ENCODE measurements at regions not wholly inside any gene's neighbourhood (a gene's known extent, or its start where the extent isn't known, plus 50 kb on each side); places are given as distances from the start of the nearest gene placed in this dataset.

DNA sequence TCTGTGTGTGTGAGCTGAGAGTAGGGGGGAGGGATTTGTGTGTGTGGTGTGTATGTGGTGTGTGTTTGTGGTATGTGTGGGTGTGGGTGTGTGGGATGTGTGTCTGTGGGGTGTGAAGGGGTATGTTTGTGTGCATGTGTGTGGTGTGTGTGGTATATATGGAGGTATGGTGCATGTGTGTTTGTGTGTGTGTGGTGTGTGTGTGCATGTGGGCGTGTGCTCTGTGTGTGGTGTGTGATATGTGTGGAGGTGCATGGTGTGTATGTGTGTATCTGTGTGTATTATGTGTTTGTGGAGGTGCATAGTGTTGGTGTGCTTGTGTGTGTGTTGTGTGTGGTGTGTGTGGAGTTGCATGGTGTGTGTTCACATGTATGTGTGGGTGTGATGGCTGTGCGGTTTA, 106.0 kb downstream of the CMPK2 start:
- no peak for DNase-seq

DNA sequence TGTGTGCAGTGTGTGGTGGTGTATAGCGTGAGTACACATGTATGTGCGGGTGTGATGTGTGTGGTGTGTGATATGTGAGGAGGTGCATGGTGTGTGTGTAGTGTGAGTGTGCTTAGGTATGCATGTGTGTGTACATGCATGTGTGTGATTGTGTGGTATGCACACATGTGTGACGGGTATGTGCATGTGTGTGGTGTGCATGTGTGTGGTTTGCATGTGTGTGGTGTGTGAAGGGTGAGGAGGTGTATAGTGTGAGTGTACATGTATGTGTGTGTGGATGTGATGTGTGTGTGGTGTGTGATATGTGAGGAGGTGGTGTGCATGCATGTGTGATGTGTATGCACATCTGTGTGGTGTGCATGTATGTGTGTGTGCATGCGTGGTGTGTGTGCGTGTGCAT, 105.6 kb downstream of the CMPK2 start:
- DNase-seq, result no peak

DNA sequence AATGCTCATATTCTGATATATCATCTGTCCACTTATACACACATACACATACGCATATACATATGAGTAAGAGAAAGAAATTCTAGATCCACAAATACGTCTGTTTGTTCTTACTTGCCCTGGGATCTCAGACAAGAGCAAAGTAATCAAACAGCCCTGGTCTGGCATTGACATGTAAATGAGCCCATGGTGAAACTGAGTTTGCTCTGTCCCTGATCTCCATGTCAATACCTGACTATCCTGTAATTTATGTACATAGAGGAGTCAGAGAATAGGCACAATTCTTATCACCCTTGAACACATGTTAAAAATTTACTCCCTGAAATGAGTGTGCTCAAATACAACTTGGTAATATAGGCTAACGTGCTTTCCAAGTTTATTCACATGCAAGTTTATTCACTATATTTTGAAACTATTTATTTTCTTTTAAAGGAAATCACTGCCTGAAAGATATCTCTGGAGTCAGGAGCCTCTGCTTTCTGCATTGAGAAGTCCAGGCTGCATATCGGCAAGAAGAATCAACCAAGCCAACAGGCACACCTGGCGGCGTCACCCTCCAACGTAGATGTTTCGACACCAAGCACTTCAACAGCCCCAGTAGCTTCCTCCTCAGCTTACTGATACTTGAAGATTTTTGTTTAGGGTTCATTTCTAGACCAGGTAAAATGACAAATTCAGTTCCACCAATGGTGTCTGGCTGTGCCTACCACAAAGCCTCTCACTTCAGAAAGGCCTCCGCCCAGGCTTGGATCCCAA, 100.6 kb downstream of the CMPK2 start:
- DNase-seq, result no peak

DNA sequence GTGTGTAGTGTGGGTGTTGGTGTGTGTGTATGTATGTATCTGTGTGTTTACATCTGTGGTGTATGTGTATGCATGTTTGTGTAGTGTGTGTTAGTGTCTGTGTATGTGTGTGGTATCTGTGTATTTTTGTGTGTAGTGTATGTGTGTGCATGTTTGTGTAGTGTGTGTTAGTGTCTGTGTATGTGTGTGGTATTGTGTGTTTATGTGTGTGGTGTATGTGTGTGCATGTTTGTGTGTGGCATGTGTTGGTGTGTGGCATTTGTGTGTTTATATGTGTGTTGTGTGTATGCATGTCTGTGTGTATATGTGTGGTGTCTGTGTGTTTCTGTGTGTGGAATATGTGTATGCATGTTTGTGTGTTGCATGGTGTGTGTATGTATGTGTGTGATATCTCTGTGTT, 96.4 kb downstream of the CMPK2 start:
- no peak for DNase-seq

DNA sequence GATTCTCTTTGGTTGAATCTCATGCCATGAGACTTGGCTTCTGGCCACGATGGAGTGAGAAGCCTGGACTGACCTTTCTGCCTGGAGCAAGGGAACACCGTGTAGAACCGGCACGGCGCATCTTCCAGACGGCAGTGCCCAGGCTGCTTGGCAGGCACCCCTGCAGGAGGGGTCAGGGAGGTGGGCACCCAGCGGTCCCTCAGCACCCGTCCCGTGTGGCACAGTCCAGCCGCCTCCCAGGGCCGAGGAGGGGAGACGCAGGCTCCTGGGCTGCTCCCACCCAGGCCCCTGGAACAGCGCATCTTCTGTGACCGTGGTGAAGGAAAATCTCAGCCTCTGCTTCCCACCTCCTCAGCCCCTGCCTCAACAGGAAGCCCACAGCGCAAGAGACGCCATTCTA, 95.7 kb downstream of the CMPK2 start:
- DNase-seq, result no peak

DNA sequence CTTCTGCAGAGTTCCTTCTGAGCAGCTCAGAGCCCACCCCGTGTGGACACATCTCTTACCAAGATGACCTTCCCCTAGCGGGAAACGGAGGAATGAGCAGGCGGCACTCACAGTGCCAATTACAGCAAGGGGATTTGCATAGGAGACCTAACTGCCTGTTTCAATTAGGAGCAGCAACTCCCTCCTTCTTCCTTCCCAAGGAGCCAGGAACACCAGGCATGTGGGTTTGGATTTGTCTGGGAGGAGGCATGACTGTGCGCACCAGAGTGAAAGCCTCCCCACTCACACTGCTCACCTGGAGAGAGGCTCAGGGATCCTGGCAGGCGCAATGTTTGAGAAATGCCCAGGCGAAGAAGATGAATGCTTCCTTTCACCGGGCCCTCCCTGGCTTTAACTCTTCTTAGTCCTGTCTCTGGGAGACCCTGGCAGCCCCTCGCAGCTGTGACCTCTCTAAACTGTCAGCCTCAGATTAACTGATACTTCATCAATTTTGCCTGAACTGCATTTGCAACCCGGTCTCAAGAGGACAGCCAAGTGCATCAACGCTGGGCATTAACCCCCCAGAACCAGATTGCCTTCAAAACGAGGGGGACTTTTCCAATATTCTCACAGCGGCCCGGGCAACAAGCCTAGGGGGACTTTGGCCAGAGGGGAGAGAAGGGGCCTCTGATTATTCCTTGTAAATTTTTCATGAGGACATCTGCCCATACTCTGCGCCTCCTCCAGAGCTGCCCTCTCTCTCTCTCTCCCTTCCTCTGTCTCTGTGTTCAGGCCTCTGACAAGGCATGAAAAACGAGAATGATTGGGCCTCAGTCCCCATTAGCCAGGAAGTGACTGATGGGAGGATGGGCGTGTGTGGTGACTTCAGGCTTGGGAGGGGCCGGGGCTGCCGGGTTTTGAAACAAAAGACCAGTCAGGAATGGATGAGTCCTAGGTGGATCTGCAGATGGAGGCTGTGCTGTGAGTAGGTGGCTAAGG, 93.8 kb downstream of the CMPK2 start:
- no peak for DNase-seq

DNA sequence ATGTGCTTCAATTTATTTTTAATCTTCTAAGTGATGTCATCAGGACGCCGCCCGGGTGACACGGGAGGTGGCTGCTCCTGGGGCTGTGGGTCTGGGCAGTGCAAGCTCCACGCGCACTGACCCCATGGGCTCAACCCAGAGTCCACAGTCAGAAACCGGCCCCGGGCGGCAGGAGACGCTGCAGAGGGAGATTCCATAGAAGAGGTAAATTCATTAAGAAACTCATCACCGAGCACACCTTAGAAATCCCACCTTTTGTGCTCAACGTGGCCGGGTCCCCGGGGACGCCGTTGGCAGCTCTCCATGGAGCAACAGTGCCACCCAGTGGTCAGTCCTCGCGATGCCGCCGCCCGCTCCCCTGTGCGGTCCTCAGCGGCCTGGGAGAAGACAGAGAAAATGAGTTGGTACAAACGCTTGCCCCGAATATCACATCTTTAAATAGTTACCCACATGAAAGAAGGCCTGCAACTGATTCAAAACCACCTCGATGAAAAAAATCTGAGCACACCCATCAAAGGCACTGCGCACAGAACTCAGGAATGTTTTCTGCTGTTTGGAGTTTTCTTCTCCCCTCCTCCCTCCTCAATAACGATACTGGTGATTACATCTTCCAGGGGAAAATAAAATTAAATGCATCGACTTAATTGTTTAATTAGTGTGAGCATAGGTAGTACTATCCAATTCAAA, 92.6 kb downstream of the CMPK2 start:
- DNase-seq, result peak; percentile 52

DNA sequence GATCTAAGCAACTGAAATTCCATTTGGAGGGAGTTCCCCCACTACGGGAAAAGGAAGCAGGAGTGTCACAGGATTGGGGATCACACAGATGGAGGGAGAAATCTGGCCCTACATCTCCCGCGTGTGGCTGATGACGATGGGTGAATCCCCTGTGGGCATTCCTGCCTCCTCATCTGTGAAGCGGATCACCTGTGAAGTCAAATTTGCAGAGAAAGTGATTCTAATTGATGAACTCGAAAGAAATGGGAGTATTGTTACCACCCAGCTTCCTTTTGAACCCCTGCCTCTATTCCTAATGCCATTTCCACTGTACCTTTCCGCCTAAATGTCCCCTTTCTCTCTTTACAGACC, 92.0 kb downstream of the CMPK2 start:
- no peak for DNase-seq

DNA sequence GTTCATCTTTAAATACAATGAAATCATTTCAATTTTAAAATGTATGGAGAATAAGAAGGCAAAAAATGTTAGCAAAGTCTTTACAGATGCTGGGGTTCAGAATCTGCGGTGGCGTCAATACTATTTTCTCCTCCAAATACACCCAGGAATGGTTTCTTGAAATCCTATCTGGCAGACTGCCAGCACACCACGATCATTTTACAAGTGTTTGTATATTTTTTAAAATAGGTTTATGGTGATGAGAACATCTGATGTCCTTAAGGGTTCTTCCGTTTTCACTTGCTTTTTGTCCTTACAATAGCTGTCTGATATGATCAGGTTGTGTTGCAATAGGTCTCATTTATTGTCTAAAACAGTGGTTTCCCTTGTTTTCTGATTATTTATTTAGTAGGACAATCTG, 89.6 kb downstream of the CMPK2 start:
- no peak for DNase-seq

DNA sequence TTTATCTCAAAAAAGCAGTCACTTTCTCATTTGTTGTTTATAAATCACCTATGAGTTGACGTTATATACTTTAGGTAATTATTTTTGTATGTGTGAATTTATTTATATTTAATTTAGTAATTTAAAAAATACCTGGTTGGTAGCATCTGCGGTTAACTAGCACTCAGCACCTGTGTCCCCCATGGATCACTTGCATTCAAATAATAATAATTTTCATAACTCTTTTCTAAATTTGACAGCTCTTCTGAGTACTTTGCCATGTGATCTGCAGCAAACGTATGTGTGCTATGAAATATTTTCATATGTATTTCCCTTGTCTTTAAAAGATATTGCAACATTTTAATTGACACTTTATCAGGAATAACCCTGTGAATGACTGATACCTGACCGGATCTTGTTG, 88.1 kb downstream of the CMPK2 start:
- DNase-seq, result no peak

DNA sequence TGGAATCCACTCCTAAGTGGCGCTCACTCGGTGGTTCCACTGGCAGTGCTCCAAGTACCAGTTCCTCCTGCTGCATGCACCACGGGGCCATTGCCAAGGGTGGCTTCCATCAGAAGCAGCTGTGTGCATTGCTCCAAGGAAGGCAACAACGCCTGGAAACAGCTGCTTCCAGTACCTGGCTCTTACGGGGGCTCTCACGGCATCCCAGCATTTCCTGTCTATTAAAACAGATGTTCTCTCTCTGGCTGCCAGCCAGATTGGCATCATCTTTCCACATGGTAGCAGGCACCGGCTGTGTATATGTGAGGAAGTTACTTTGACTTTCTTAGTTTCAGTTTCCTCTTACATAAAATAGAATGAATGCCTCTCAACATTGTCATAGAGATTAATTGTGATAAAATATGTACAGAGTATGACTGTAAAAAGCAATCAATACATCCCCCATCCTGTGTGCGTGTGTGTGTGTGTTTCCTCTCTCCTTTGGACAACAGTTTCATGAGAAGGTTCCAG, 84.9 kb downstream of the CMPK2 start:
- DNase-seq, result no peak

DNA sequence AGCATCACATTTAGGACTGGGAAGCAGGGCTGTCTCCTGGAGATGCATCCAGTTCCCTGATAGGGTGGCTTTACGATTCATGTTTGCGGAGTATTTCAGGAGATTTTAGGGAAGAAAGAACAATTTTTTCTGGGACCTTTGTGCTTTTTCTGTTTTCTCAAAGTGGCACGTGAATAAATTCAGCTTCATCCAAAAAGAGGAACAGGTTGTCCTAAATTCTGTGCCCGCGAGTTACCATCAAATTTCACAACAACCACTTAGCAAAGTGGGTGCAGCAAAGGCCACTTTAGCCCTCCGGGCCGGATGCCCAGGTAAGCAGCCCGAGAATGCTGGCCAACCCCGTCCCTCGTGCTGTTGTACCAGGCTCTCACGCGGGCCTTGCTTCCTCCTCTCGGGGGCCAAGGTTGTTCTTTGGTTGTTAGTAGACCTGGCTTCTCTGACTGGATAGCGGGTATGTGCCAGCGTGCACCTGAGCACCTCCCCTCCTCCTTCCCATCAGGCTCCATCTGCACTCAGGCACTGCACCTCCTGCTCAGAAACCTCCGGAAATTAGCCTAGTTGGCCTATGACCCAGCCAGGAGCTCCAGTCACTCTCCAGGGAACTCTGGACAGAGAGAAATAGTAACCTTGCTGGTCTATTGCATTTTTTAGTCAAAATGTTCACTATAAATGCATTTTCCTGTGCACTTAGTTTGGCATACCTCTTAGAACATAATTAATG, 83.0 kb downstream of the CMPK2 start:
- no peak for DNase-seq

DNA sequence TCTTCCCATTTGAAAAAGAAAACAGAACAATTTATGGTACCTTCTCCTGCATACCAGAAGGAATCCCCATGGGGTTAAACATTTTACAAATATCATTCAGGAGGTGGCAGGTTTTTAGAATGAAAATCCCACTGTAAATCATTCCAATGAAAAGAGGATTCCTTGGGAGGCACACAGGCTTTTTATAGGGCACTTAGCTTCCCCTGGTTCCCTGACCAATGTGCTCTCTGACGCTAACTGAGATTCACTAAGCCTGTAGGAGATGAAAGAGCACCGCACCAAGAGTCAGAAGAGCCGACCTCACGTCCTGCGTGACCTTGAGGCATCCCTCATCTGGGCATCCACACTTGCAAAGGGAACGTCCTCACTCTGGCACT, 82.5 kb downstream of the CMPK2 start:
- no peak for DNase-seq

DNA sequence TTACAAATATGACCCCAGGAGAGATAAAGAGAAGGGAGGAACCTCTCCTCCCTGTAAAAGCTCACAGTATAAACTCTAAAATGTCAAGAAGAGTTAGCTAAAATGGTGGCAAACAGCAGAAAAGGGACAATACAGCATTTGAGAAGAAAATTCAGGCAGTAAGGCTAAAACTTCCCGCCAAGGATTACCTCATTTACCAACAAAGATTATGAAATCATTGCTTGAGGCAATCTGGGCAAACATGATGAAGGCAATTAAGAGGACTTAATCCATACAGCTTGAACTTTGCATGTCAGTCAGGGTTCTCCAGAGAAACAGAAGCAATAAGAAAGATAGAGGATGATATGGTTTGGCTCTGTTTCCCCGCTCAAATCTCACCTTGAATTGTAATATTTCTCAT, 81.4 kb downstream of the CMPK2 start:
- no peak for DNase-seq

DNA sequence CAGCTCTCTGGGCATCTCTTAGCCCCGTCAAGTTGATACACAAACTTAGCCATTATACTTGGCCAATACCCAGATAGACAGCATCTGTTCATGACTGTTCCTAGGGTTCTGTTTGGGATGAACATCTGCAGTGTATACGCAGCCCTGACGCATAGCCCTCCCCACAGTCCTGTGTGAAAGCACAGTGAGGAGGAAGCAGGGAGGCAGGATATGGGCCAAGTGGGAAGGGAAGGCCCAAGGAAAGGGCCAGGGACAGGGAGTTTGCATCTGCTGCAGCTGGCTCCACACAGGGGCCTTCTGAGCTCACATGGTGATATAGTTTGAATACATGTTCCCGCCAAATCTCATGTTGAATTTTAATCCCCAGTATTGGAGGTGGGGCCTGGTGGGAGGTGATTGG, 80.2 kb downstream of the CMPK2 start:
- DNase-seq, result no peak

DNA sequence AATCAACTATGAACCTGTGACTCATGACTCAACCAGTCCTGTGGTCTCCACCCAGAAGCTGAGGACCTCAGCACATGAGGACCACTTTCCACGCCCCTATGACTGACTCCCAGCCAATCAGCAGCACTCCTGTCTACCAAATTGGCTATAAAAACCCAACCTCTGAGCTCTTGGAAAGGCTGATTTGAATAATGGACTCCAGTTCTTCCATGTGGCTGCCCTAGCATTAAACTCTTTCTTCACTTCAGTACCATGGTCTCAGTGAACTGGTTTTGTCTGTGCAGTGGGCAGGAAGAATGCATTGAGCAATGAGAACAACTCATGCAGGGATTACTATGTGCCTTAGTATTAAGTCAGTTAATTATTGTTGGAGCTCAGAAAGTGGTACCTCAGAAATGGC, 78.3 kb downstream of the CMPK2 start:
- DNase-seq, result no peak

DNA sequence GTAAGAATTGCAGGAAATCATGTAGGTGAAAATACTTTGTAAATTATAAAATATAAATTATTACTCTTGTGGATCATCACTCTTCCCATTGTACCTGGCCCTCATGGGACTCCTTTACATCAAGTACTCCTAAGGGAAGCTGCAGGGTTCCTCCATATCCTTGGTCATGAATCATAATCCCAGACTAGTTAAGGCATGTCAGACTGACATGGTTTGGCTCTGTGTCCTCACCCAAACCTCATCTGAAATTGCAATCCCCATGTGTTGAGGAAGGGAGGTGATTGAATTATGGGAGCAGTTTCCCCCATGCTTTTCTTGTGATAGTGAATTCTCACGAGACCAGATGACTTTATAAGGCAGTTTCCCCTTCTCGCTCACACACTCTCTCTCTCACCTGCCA, 77.1 kb downstream of the CMPK2 start:
- no peak for DNase-seq

DNA sequence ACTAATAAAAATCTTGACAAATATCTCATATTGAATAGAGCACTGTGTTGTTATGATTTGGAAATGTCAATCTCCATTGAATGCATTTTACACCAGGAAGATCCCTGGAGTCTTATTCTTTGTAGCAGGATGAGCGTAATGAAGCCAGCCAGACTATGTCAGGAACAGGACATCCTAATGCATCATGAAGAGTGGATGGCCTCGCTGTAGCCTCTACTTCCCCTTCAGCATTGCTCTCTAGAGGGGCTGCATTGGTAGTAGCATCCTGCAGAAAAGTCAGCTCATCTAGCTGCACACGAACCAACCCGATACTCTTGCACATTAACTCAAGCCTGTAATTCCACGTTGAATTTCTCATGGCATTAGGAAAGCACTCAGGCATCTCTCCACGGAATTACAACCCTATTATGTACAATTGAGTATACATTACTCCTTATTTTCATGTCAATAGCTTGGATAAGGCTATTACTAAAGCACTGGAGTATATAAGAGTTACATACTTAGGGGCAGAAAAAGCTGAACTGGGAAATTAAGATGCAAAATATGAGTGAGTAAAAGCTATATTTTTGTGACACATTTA, 76.1 kb downstream of the CMPK2 start:
- DNase-seq, result no peak

DNA sequence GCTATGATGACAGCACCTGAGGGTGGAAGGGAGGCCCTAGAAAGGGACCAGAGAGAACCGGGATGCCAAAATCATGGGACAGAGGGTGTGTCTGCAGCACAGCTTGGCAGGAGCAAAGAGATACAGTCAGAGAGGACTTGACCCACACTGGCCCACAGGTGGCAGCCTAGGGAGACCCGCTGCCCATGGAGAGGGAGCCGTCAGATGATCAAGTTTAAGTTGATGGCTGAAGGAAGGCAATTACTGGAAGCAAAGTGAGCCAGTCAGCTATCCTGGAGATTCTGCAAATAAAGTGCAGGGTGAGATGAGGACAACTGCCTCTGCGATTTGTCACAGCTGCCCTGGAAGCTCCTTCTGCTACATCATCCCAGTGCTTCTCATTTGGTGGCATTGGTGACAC, 74.0 kb downstream of the CMPK2 start:
- DNase-seq, result no peak

DNA sequence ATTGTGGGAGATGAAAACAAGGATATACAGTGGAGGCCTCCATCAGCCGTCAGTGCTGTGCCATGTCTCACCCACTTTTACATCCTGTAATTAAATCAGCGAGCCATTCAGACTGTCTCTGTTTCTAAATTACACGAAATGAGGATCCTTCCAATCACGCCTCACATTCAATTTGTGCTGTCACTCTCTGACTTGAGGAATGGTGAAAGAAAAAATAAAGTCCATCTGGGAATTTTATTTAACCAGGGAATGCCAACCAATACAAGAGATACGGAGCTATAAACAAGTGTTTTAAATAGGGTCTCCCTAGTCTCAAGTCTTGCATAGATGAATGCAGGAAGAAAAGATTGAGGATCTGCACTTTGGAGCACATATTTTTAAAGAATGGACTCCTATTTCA, 72.8 kb downstream of the CMPK2 start:
- DNase-seq, result no peak

DNA sequence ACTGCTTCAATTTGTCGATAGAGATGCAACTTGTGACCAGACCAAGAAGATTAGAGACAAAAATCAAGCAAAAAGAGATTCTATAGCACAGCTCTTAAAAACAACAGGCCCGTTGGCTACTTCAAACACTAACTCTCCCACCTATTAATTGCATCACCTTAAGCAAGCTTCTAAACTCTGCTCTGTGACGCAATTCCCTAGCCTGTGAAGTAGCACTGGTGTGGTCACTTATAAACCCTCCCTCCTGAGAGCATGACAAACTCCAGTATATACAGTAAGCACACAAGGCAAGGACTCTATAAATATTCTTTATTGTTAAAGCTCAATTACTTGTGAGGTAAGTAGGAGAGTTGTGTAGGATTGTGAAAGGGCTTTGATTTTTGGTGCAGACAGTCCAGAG, 72.3 kb downstream of the CMPK2 start:
- DNase-seq, result no peak

DNA sequence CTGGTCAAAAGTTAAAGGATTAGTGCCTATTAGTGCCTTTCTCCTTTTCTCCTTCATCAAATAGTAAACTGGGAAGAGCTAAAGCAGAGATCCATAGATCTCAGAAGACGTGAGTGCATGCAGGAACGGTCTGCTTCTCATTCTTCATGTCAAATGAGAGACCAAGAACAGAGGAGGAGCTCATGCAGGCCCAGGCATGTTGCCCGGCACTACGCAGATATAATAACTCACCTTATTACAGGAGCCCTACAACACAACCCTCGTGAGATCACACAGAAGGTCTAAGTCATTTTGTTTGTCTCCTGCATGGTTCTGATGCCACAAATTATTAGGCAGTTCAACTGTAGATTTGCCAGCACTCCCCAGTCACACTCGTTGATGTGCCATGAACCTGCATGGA, 71.8 kb downstream of the CMPK2 start:
- DNase-seq, result no peak

DNA sequence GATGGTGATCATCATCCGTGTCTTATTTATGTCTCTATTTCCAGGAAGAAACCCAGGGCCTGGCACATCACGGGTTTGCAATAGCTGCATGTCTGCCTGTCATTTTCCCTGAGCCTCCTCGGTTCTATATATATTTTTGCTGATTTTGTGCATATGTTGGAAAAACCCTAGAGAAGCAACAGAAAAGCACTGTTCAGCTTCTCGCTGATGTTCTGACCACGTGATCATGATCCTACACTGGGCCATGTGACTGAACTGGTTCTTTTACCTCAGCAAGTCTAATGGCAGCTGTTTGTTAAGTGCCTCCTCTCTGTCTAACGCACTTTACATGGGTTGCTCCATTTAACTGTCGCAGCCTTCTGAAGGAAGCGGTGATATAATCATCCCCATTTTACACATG, 71.3 kb downstream of the CMPK2 start:
- DNase-seq, result no peak
